ENCODE measurements at regions not wholly inside any gene's neighbourhood (a gene's known extent, or its start where the extent isn't known, plus 50 kb on each side); places are given as distances from the start of the nearest gene placed in this dataset.
A peak's percentile ranks its signal among the peaks of the same experiment; 100 is the strongest.

- H3K27me3 Mint-ChIP-seq = peaks cover 6% of the 10 kb centered on the region
- no peaks in the 10 kb centered on the region for H3K36me3 Mint-ChIP-seq
- no peak overlapping the region for H3K4me3 Mint-ChIP-seq
- no peaks in the 10 kb centered on the region for H3K9me3 Mint-ChIP-seq
- no peak for DNase-seq (ENCODE audit: extremely low spot score, unreplicated experiment)
- TF ChIP-seq CTCF (conservative IDR thresholded peaks at IDR 0.05) = no peak
- H3K4me1 Mint-ChIP-seq (ENCODE audit: unreplicated experiment) = peaks cover 7% of the 10 kb centered on the region
- no peak overlapping the region for H3K27ac Mint-ChIP-seq
Observed at GRCh38 chr2:41863062-41863461, 184.8 kb upstream of the PKDCC start.

GRCh38 chr2:41865263-41865662 is 182.6 kb upstream of the PKDCC start:
- Mint-ChIP-seq H3K27ac (no peak overlapping the region), H3K9me3 (no peaks in the 10 kb centered on the region), H3K4me3 (no peak overlapping the region), H3K27me3 (peaks cover 3% of the 10 kb centered on the region), H3K4me1 (ENCODE audit: unreplicated experiment) (peaks cover 15% of the 10 kb centered on the region), H3K36me3 (no peaks in the 10 kb centered on the region)
- no peak for DNase-seq (ENCODE audit: extremely low spot score, unreplicated experiment)
- no peak for TF ChIP-seq CTCF (conservative IDR thresholded peaks at IDR 0.05)

- H3K27ac Mint-ChIP-seq = no peak overlapping the region
- peaks cover 7% of the 10 kb centered on the region for H3K27me3 Mint-ChIP-seq
- no peaks in the 10 kb centered on the region for H3K9me3 Mint-ChIP-seq
- H3K4me1 Mint-ChIP-seq (ENCODE audit: unreplicated experiment) = peaks cover 20% of the 10 kb centered on the region
- H3K36me3 Mint-ChIP-seq = no peaks in the 10 kb centered on the region
- no peak for DNase-seq (ENCODE audit: extremely low spot score, unreplicated experiment)
- TF ChIP-seq CTCF (conservative IDR thresholded peaks at IDR 0.05) = no peak
- peak overlapping the region; percentile 8 for H3K4me3 Mint-ChIP-seq
Observed at GRCh38 chr2:41867553-41867952, 180.3 kb upstream of the PKDCC start.

GRCh38 chr2:41869542-41870264 is 178.1 kb upstream of the PKDCC start:
- Mint-ChIP-seq H3K4me3 (peak overlapping the region; percentile 12), H3K36me3 (no peaks in the 10 kb centered on the region), H3K27me3 (peaks cover 10% of the 10 kb centered on the region), H3K27ac (no peak overlapping the region), H3K4me1 (ENCODE audit: unreplicated experiment) (peaks cover 29% of the 10 kb centered on the region), H3K9me3 (no peaks in the 10 kb centered on the region)
- peak; percentile 94 for TF ChIP-seq CTCF (conservative IDR thresholded peaks at IDR 0.05)
- DNase-seq (ENCODE audit: extremely low spot score, unreplicated experiment) = peak; percentile 85

GRCh38 chr2:41870265-41870585 is 177.6 kb upstream of the PKDCC start:
- TF ChIP-seq CTCF (conservative IDR thresholded peaks at IDR 0.05) = no peak
- Mint-ChIP-seq H3K36me3 (no peaks in the 10 kb centered on the region), H3K27ac (no peak overlapping the region), H3K4me3 (no peak overlapping the region), H3K4me1 (ENCODE audit: unreplicated experiment) (peaks cover 29% of the 10 kb centered on the region), H3K9me3 (no peaks in the 10 kb centered on the region), H3K27me3 (peaks cover 10% of the 10 kb centered on the region)
- DNase-seq (ENCODE audit: extremely low spot score, unreplicated experiment) = no peak

GRCh38 chr2:41871080-41871479 is 176.7 kb upstream of the PKDCC start:
- H3K36me3 Mint-ChIP-seq = no peaks in the 10 kb centered on the region
- TF ChIP-seq CTCF (conservative IDR thresholded peaks at IDR 0.05) = peak; percentile 67
- no peak for DNase-seq (ENCODE audit: extremely low spot score, unreplicated experiment)
- H3K4me3 Mint-ChIP-seq = no peak overlapping the region
- H3K4me1 Mint-ChIP-seq (ENCODE audit: unreplicated experiment) = peaks cover 29% of the 10 kb centered on the region
- H3K27me3 Mint-ChIP-seq = peaks cover 7% of the 10 kb centered on the region
- no peak overlapping the region for H3K27ac Mint-ChIP-seq
- H3K9me3 Mint-ChIP-seq = no peaks in the 10 kb centered on the region

All from type B pancreatic cell (in vitro differentiated cells).